ENCODE measurements at regions not wholly inside any gene's neighbourhood (a gene's known extent, or its start where the extent isn't known, plus 50 kb on each side); places are given as distances from the start of the nearest gene placed in this dataset.

DNA sequence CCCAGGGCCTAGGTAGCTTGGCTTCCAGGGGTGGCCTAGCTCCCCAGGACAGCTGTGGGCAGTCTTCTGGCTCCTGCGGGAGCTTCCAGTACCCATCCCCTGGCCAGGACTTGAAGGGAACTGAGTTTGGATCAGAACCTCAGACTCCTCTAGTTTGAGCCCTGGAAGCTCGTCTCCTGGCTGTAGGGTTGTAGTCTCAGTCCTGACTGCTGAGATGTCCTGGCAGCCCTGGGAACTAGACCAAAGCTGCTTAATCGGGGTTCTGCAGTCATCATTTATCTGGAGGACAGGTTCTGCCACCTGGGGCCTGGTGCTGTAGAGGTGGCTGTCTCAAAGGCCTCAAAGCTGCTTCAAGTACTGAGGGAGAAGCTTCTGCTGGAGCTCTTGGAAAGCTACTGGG, 163.7 kb downstream of the WSCD1 start:
- H3K4me3 Mint-ChIP-seq, result no peak overlapping the region
- H3K27me3 Mint-ChIP-seq, result peaks cover 4% of the 10 kb centered on the region
- H3K36me3 Mint-ChIP-seq (ENCODE audit: low read depth), result no peaks in the 10 kb centered on the region
- ATAC-seq (replicated peaks), result no peak
- no peak overlapping the region for H3K27ac Mint-ChIP-seq
- no peaks in the 10 kb centered on the region for H3K4me1 Mint-ChIP-seq
- H3K9me3 Mint-ChIP-seq, result no peaks in the 10 kb centered on the region

GRCh38 chr17:6233339-6233738, 163.2 kb downstream of the WSCD1 start:
- Mint-ChIP-seq H3K9me3 (no peaks in the 10 kb centered on the region), H3K36me3 (ENCODE audit: low read depth) (no peaks in the 10 kb centered on the region), H3K4me1 (no peaks in the 10 kb centered on the region), H3K27me3 (peaks cover 3% of the 10 kb centered on the region), H3K27ac (no peak overlapping the region), H3K4me3 (no peak overlapping the region)
- no peak for ATAC-seq (replicated peaks)

DNA sequence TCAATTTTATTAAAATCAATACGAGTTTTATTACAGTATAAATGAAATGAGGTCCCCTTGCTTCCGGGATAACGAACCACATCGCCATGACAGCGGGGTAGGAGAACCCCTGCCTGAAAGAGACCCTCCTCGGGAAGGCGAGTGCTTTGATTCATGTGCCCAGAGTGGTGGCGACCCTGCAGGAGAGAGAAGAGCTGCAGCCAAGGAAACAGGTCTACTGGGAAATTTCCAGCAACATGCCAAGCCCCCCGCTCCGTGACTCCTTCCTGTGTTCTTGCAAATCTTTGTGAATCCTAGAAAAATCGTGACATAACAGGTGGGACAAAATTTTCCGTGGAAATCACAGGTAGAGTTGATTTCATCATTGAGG, 162.5 kb downstream of the WSCD1 start:
- H3K27ac Mint-ChIP-seq, result no peak overlapping the region
- H3K36me3 Mint-ChIP-seq (ENCODE audit: low read depth), result no peaks in the 10 kb centered on the region
- H3K4me3 Mint-ChIP-seq, result no peak overlapping the region
- H3K27me3 Mint-ChIP-seq, result no peaks in the 10 kb centered on the region
- no peaks in the 10 kb centered on the region for H3K4me1 Mint-ChIP-seq
- ATAC-seq (replicated peaks), result no peak
- H3K9me3 Mint-ChIP-seq, result no peaks in the 10 kb centered on the region

- Mint-ChIP-seq H3K36me3 (ENCODE audit: low read depth) (no peaks in the 10 kb centered on the region), H3K27me3 (no peaks in the 10 kb centered on the region), H3K4me3 (no peak overlapping the region), H3K9me3 (no peaks in the 10 kb centered on the region), H3K27ac (no peak overlapping the region), H3K4me1 (no peaks in the 10 kb centered on the region)
- ATAC-seq (replicated peaks), result no peak
These were observed 161.9 kb downstream of the WSCD1 start for GRCh38 chr17:6231886-6232731.

DNA sequence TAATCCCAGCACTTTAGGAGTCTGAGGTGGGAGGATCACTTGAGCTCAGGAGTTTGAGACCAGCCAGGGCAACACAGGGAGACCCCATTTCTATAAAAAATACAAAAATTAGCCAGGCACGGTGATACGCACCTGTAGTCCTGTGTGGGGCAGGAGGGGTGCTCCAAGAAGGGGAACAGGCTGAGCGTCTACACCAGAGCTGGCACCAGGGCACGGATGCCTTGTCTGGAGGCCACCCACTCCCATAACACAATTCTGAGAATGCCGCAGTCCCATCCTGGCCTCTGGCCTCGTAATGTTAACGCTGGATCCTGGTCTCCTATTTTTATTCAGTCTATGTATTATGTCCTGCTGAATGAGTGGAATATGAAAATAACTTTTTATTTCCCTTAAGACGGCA, 161.3 kb downstream of the WSCD1 start:
- no peaks in the 10 kb centered on the region for H3K4me1 Mint-ChIP-seq
- no peaks in the 10 kb centered on the region for H3K36me3 Mint-ChIP-seq (ENCODE audit: low read depth)
- no peak for ATAC-seq (replicated peaks)
- no peak overlapping the region for H3K27ac Mint-ChIP-seq
- no peak overlapping the region for H3K4me3 Mint-ChIP-seq
- no peaks in the 10 kb centered on the region for H3K27me3 Mint-ChIP-seq
- no peaks in the 10 kb centered on the region for H3K9me3 Mint-ChIP-seq

DNA sequence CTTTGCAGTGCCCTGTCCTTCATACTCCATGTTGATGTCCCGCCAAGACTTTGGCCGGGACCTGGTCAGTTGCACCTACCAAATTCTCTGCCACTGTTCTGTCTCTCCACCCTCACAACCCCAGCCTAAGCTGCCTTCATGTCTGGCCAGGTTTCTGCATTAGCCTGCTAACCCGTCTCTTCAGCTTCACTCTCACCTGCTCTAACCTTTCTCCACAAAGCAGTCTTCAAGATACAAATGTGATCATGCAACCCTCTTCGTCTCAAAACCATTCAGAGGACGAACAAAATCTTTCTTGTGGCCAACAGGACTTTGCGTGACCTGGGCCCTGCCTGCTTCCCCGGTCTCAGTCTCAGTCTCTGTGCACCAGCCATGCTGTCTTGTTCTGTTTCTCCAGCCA, 148.2 kb downstream of the WSCD1 start:
- Mint-ChIP-seq H3K27me3 (peaks cover 38% of the 10 kb centered on the region), H3K27ac (no peak overlapping the region), H3K4me1 (no peaks in the 10 kb centered on the region), H3K36me3 (ENCODE audit: low read depth) (no peaks in the 10 kb centered on the region), H3K4me3 (no peak overlapping the region), H3K9me3 (no peaks in the 10 kb centered on the region)
- ATAC-seq (replicated peaks), result no peak

GRCh38 chr17:6215071-6216035, 145.2 kb downstream of the WSCD1 start:
- Mint-ChIP-seq H3K9me3 (no peaks in the 10 kb centered on the region), H3K4me1 (no peaks in the 10 kb centered on the region), H3K27ac (no peak overlapping the region), H3K36me3 (ENCODE audit: low read depth) (no peaks in the 10 kb centered on the region), H3K27me3 (peaks cover 36% of the 10 kb centered on the region), H3K4me3 (no peak overlapping the region)
- no peak for ATAC-seq (replicated peaks)

GRCh38 chr17:6213859-6214258, 143.7 kb downstream of the WSCD1 start:
- no peaks in the 10 kb centered on the region for H3K36me3 Mint-ChIP-seq (ENCODE audit: low read depth)
- no peak overlapping the region for H3K4me3 Mint-ChIP-seq
- H3K27me3 Mint-ChIP-seq, result peaks cover 40% of the 10 kb centered on the region
- H3K9me3 Mint-ChIP-seq, result no peaks in the 10 kb centered on the region
- no peak overlapping the region for H3K27ac Mint-ChIP-seq
- no peak for ATAC-seq (replicated peaks)
- H3K4me1 Mint-ChIP-seq, result no peaks in the 10 kb centered on the region

GRCh38 chr17:6212766-6213165, 142.6 kb downstream of the WSCD1 start:
- Mint-ChIP-seq H3K27ac (no peak overlapping the region), H3K9me3 (no peaks in the 10 kb centered on the region), H3K36me3 (ENCODE audit: low read depth) (no peaks in the 10 kb centered on the region), H3K4me1 (no peaks in the 10 kb centered on the region), H3K27me3 (peaks cover 35% of the 10 kb centered on the region), H3K4me3 (no peak overlapping the region)
- no peak for ATAC-seq (replicated peaks)

DNA sequence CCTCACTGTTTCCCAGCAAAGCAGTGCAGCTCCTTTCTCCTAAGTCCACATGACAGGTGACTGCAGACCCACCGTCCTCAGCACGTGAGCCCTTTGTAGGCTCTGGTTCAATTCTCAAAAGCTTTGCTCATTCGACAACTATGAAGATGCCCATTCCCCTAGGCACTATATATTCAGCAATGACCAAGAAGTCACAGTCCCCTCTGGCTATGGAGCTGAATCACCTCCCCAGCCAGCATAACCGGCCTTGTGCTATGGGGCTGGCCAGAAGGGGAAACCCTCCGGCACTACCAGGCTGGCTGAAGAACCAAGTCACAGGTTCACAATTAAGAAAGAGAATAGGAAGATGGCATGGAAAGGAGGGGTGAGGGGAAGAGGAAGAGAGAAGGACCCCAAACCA, 139.7 kb downstream of the WSCD1 start:
- H3K4me1 Mint-ChIP-seq, result no peaks in the 10 kb centered on the region
- H3K4me3 Mint-ChIP-seq, result no peak overlapping the region
- no peaks in the 10 kb centered on the region for H3K9me3 Mint-ChIP-seq
- H3K36me3 Mint-ChIP-seq (ENCODE audit: low read depth), result no peaks in the 10 kb centered on the region
- H3K27ac Mint-ChIP-seq, result no peak overlapping the region
- ATAC-seq (replicated peaks), result no peak
- peaks cover 33% of the 10 kb centered on the region for H3K27me3 Mint-ChIP-seq

DNA sequence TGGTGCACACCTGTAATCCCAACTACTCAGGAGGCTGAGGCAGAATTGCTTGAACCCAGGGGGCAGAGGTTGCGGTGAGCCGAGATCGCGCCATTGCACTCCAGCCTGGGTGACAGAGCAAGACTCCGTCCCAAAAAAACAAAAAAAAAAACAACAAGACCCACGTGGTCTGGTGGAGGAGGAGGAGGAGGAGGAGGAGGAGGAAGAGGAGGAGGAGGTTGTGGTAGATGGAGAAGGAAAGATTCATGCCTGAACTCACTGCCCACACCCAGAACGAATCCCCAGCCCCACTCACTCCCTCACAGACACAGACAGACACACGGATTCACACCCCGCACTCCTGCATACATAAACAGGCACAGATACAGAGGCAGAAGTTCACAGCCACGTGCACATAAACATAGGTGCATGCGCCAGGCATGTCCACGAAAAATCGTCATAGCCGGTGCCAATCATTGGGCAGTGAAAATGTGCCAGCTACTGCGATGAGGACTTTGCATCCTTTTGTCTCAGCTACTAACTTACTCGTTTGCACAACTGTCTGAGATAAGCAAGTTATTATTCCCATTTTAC, 138.5 kb downstream of the WSCD1 start:
- H3K27ac Mint-ChIP-seq, result no peak overlapping the region
- no peaks in the 10 kb centered on the region for H3K36me3 Mint-ChIP-seq (ENCODE audit: low read depth)
- no peaks in the 10 kb centered on the region for H3K9me3 Mint-ChIP-seq
- peaks cover 38% of the 10 kb centered on the region for H3K27me3 Mint-ChIP-seq
- no peak overlapping the region for H3K4me3 Mint-ChIP-seq
- ATAC-seq (replicated peaks), result no peak
- H3K4me1 Mint-ChIP-seq, result no peaks in the 10 kb centered on the region

GRCh38 chr17:6205525-6205924, 135.3 kb downstream of the WSCD1 start:
- H3K27me3 Mint-ChIP-seq, result peaks cover 39% of the 10 kb centered on the region
- no peaks in the 10 kb centered on the region for H3K9me3 Mint-ChIP-seq
- no peak overlapping the region for H3K4me3 Mint-ChIP-seq
- no peaks in the 10 kb centered on the region for H3K36me3 Mint-ChIP-seq (ENCODE audit: low read depth)
- H3K27ac Mint-ChIP-seq, result no peak overlapping the region
- no peaks in the 10 kb centered on the region for H3K4me1 Mint-ChIP-seq
- no peak for ATAC-seq (replicated peaks)

DNA sequence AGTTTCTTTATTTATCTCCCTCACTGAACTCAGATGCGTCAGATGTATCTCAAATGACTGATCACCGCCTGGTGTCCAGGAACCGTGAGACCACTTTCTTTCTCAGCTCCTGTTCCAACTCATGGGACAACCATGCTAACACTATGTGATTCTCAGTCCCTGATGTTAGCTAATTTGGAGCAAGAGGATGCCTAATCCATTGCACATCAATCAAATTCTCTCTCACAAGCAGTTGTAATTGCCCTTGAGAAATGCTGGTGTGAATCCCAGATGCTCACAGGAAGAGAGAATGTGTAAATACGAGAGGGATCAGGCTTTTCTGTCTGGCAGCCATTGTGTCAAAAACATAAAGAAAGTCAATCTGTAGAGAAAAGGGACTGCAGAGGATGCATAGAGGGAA, 134.9 kb downstream of the WSCD1 start:
- H3K27ac Mint-ChIP-seq, result no peak overlapping the region
- ATAC-seq (replicated peaks), result no peak
- H3K4me3 Mint-ChIP-seq, result no peak overlapping the region
- no peaks in the 10 kb centered on the region for H3K4me1 Mint-ChIP-seq
- H3K9me3 Mint-ChIP-seq, result no peaks in the 10 kb centered on the region
- H3K27me3 Mint-ChIP-seq, result peaks cover 38% of the 10 kb centered on the region
- no peaks in the 10 kb centered on the region for H3K36me3 Mint-ChIP-seq (ENCODE audit: low read depth)

- Mint-ChIP-seq H3K4me1 (no peaks in the 10 kb centered on the region), H3K27me3 (peaks cover 31% of the 10 kb centered on the region), H3K36me3 (ENCODE audit: low read depth) (no peaks in the 10 kb centered on the region), H3K27ac (no peak overlapping the region), H3K4me3 (no peak overlapping the region), H3K9me3 (no peaks in the 10 kb centered on the region)
- ATAC-seq (replicated peaks), result no peak
These were observed 134.1 kb downstream of the WSCD1 start for GRCh38 chr17:6204203-6204722.
